22Rv1 (cell line): ENCODE measurements at regions not wholly inside any gene's neighbourhood (a gene's known extent, or its start where the extent isn't known, plus 50 kb on each side); places are given as distances from the start of the nearest gene placed in this dataset.

Experiments
- CTCF ChIP-seq: fragments of 450-650 bp; IDR thresholded peaks from 2 replicates; pipeline ENCODE4 v1.5.1; 2017; ENCODE audit warnings: mild to moderate bottlenecking
- ZFX ChIP-seq: fragments of 450-650 bp; IDR thresholded peaks from 2 replicates; pipeline ENCODE4 v1.6.1; 2017; ENCODE audit warnings: antibody characterized with exemption, borderline replicate concordance

GRCh38 chr1:63198871-63199394 lies 123.4 kb upstream of the FOXD3 start:
- TF ChIP-seq CTCF: no peak
- no peak for TF ChIP-seq ZFX
